ENCODE measurements at regions not wholly inside any gene's neighbourhood (a gene's known extent, or its start where the extent isn't known, plus 50 kb on each side); places are given as distances from the start of the nearest gene placed in this dataset.

- TF ChIP-seq POLR2A (IDR thresholded peaks at IDR 0.05; ENCODE audit: low read depth, low read length): no peak
- no peak for TF ChIP-seq POLR2AphosphoS5 (IDR thresholded peaks at IDR 0.05; ENCODE audit: low read depth, low read length)
- TF ChIP-seq TAF1 (IDR thresholded peaks at IDR 0.05; ENCODE audit: borderline replicate concordance, low read depth, low read length): no peak
These were observed 376.6 kb upstream of the NAALADL2 start for GRCh38 chr3:174482541-174482940.

All from GM12892 (cell line).